Kidney epithelial cell (primary cell): ENCODE measurements at regions not wholly inside any gene's neighbourhood (a gene's known extent, or its start where the extent isn't known, plus 50 kb on each side); places are given as distances from the start of the nearest gene placed in this dataset.

Source experiments
- DNase-seq: peaks from one replicate; pipeline ENCODE4 v3.0.0-alpha.2; 2010; ENCODE audit warnings: low read depth
- H3K27me3 ChIP-seq: 2 replicates; pipeline ENCODE4 v1.6.0; 2011; ENCODE audit warnings: low read length; ENCODE audit not compliant: control insufficient read depth, insufficient read depth
- H3K36me3 ChIP-seq: 2 replicates; pipeline ENCODE4 v1.5.1; 2011; ENCODE audit warnings: low read length; ENCODE audit not compliant: control insufficient read depth, insufficient read depth
- H3K4me3 ChIP-seq: 2 replicates; pipeline ENCODE4 v1.5.1; 2011; ENCODE audit warnings: low read depth, mild to moderate bottlenecking, control low read depth, low read length
- TF ChIP-seq, protein P1 (sequence below): IDR thresholded peaks from 2 replicates; pipeline ENCODE4 v1.5.1; 2011; ENCODE audit warnings: mild to moderate bottlenecking, moderate library complexity, low read length, control low read depth, inconsistent platforms; ENCODE audit not compliant: insufficient read depth, poor library complexity, severe bottlenecking

- Histone ChIP-seq H3K4me3 (no peak overlapping the region), H3K27me3 (no peaks in the 10 kb centered on the region), H3K36me3 (no peaks in the 10 kb centered on the region)
- TF ChIP-seq, protein P1, sequence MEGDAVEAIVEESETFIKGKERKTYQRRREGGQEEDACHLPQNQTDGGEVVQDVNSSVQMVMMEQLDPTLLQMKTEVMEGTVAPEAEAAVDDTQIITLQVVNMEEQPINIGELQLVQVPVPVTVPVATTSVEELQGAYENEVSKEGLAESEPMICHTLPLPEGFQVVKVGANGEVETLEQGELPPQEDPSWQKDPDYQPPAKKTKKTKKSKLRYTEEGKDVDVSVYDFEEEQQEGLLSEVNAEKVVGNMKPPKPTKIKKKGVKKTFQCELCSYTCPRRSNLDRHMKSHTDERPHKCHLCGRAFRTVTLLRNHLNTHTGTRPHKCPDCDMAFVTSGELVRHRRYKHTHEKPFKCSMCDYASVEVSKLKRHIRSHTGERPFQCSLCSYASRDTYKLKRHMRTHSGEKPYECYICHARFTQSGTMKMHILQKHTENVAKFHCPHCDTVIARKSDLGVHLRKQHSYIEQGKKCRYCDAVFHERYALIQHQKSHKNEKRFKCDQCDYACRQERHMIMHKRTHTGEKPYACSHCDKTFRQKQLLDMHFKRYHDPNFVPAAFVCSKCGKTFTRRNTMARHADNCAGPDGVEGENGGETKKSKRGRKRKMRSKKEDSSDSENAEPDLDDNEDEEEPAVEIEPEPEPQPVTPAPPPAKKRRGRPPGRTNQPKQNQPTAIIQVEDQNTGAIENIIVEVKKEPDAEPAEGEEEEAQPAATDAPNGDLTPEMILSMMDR = no peak
- no peak for DNase-seq
Observed at GRCh38 chr1:90370686-90371447, 346.2 kb downstream of the BARHL2 start.

DNA sequence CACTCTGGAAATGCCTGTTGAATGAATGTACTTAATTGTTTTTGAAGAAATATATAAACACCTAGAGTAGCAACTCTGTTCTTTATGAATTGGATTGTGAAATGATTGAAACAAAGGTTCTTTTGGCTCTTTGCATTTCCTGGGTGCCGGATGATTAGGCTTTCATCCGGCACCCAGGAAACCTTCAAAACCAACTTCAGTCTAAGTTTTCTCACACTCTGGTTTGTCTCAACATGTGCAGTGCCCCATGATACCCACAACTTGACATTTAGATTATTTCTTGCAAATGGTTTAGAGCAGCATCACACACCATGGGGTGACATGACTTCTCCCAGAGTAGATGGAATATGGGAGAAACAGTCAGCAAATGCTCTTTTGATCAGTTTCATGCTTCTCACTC, 354.9 kb downstream of the BARHL2 start:
- DNase-seq = no peak
- TF ChIP-seq, protein P1 = no peak
- Histone ChIP-seq H3K27me3 (no peaks in the 10 kb centered on the region), H3K4me3 (no peak overlapping the region), H3K36me3 (no peaks in the 10 kb centered on the region)

- Histone ChIP-seq H3K36me3 (no peaks in the 10 kb centered on the region), H3K27me3 (no peaks in the 10 kb centered on the region), H3K4me3 (no peak overlapping the region)
- no peak for DNase-seq
- TF ChIP-seq, protein P1 = no peak
Observed at GRCh38 chr1:90361026-90361425, 356.1 kb downstream of the BARHL2 start.

- Histone ChIP-seq H3K27me3 (no peaks in the 10 kb centered on the region), H3K36me3 (no peaks in the 10 kb centered on the region)
Observed at GRCh38 chr1:90359994-90360393, 357.1 kb downstream of the BARHL2 start.

GRCh38 chr1:90358448-90358847, 358.7 kb downstream of the BARHL2 start:
- H3K27me3 ChIP-seq = no peaks in the 10 kb centered on the region
- H3K36me3 ChIP-seq = no peaks in the 10 kb centered on the region
- H3K4me3 ChIP-seq = no peak overlapping the region
- no peak for DNase-seq
- TF ChIP-seq, protein P1 = no peak

More at GRCh38 chr1:90359994-90360393, 357.1 kb downstream of the BARHL2 start:
- DNase-seq = no peak
- no peak overlapping the region for H3K4me3 ChIP-seq
- TF ChIP-seq, protein P1 = no peak

GRCh38 chr1:90357995-90358394, 359.1 kb downstream of the BARHL2 start:
- Histone ChIP-seq H3K36me3 (no peaks in the 10 kb centered on the region), H3K4me3 (no peak overlapping the region), H3K27me3 (no peaks in the 10 kb centered on the region)
- TF ChIP-seq, protein P1 = no peak
- DNase-seq = no peak
